GM21576 (cell line): ENCODE measurements at regions not wholly inside any gene's neighbourhood (a gene's known extent, or its start where the extent isn't known, plus 50 kb on each side); places are given as distances from the start of the nearest gene placed in this dataset.

Experiments used
- ATAC-seq: cut with Tn5 transposase; IDR thresholded peaks from one replicate; pipeline ENCODE4 v1.9.1; 2021; ENCODE audit warnings: mild to moderate bottlenecking, moderate library complexity; ENCODE audit not compliant: unreplicated experiment

DNA sequence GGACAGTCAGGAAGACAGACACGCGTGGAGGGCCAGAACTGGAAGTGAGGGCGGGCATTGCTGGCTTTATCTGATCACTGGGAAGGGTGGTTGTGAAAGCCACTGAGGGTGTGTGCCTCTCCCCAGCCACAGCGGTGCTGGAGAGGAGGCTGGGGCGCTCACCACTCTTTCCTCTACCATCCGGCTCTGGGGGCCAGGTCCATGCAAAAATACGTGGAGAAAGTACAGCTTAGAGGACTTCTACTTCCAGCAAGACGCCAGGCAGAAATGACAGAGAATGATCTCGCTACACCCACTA is 148.8 kb upstream of the RPS6KA2 start:
- no peak for ATAC-seq

DNA sequence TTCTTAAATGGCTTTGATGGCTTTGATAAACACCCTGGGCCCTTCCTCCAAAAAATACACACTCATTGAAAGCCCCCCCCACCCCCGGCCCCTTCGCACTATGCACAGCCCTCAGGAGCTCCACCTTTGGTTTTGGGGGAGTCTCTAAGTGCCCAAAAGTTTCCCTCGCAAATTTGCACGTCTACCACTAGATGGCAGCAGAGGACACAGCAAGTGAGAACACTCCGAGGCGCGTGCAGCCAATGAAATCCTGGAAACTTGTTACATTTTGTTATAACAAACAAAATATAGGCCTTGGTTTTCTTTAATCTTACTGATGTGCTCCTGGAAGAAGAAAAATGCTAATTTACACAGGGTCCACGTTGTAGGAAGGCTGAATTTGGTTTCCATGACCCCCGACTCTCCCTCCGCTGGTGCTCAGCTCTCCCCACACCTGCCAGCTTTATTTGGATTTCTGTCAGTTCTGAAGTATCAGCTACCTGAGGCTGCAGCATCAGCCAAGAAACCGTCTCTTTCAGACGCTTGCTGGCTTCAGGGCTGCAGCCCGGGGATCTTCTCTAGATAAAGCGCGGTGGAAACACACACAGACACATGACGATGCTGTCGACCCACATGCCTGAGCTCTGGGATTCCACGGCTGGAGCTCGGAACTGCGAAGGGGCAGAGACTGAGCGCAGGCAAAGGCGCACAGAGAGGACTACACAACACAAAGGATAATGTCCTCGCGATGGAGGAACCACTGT is 148.3 kb upstream of the RPS6KA2 start:
- ATAC-seq: peak; percentile 46

DNA sequence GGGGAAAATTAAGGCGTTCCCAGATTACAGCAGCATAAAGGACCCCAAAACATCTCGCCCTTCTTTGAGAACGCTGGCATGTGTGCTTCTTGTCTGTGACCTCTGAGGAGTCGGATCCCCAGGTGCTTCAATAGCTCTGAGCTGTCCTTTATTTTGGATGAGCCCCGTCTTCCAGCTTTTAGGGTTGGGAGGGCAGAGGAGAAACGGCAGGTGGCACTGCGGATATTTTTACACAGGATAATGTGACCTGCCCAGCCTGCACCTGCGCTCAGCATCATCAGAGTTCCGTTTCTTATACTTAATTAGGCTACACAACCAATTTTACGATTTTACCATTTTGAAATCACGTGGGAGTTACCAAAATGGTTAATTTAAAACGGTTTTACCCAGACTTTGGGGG is 147.7 kb upstream of the RPS6KA2 start:
- ATAC-seq: no peak

DNA sequence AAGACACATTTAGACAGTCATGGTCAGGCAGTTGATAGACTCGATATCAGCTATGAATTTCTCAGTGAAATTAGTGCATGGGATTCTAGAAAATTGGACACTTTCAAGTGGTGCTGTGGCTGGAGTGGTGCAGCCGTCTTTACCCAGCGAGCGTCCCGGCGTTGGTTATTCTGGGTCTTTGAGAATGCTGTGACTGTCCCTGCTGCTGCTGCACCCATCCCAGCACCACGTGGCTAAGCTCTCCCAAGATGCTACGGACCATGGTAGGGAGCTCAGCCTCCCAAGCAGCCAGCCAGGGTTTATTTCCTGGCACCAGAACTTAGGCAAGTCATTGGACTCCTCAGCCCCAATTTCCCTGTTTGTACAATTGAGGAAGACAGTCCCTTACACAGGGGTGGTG is 147.2 kb upstream of the RPS6KA2 start:
- ATAC-seq: no peak

DNA sequence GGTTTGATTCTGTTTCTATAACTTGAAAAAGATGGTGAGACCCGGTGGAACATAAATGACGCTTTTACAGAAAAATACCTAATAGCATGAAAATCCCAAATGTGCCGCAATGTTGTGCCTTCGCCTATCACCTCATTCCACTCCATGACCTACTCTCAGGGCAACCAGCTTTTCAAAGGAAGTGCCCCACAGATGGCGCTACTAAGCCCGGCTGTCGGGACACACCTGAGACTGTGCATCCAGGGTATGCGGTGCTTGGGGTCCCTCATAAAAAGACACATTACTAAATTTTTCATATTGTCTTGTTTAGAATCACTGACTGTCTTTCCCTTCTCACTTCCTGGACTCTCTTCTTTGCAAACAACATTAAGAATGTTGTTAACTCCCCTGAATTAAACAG is 145.5 kb upstream of the RPS6KA2 start:
- ATAC-seq: no peak

DNA sequence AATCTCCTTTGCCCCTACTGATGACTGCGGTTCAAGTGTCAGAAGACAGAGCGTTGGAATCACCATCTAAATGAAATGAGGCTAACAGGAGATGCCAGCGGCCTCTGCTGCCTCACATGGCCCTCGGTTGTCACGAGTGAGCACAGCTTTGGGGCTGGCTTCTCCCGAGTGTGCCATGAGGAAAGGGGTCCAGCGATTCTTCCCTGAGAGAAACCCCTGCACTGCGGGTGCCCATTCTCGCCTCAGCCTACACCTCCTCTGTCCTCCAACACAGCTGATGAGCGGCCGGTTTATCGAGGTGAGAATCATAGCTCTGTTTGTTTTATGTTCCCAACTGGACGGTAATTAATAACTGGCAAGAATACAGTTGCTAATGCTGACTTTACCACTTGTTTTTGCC is 144.7 kb upstream of the RPS6KA2 start:
- no peak for ATAC-seq

DNA sequence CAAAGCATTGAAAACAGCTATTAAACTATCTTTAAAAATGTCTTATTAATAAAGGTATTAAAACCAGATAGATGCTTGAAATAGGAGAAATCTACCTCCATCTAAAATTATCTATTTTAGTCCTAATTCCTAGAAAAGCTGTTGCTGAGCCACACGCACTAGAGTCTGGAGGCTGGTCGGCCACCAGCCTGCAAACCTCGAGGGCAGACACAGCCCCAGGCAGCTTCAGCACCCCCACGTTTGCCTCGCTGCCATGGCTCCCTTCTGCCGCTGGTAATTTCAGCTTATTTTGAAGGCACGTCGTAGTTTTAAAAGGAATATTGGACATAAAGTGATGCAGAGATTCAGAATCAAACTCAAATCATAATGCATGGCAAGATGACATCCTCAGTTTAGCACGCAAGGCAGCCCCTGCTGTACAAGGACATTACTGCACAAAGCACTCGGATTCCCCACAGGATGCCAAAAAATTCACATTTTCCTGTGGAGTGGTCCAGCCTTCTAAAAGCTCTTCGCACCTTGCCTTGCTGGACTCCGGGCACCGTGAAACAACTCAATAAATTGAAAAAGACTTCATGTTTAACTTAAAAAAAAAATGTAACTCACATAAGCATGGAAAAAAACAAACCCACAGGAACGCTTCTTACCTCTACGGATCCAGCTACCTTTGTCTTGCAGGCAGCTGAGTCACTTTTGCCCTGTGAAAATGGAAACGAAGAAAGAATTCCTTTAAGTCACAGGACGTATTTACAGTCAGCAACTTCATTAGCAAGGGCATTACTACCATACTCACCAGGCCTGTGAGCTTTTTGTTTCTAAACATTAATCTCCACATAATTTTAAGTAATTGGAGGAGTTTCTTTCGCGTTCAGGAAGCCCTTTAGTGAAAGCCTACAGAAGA is 143.4 kb upstream of the RPS6KA2 start:
- ATAC-seq: no peak

DNA sequence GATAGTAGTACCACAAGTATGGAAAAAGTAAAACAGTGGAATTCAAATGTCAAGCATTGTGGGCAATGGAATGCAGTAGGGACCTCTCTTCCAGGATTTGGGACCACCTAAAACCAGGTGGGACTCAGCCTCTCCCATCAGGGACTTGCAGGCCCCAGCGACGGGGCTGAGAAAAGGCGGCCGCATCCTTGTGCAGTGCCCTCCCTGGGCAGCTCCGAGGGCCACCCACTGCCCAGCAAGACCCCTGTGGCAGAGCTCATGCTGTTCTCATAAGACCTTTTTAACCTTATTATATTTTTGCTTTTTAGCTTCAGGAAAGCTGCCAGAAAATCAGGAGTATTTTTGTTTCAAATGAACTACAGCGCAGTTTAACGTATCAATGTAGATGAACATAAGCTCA is 142.6 kb upstream of the RPS6KA2 start:
- ATAC-seq: no peak

DNA sequence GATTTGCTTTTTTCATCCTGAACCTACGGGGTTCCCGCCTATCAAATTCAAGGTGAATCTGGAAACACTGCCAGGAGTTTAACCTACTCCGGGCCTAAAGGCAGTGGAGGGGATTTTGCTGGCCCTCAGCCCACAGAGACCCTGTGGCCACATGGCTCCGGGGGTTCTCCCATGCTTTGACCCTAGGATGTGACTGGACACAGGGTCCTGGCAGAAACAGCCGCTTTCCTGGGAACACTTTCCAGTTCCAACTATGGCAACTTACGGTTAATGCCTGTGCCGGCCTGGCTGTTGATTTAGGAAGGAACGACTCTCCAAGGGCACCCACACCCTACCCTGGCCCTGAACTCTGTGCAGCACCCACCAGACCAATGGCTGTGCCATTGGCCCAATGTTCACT is 141.7 kb upstream of the RPS6KA2 start:
- no peak for ATAC-seq

DNA sequence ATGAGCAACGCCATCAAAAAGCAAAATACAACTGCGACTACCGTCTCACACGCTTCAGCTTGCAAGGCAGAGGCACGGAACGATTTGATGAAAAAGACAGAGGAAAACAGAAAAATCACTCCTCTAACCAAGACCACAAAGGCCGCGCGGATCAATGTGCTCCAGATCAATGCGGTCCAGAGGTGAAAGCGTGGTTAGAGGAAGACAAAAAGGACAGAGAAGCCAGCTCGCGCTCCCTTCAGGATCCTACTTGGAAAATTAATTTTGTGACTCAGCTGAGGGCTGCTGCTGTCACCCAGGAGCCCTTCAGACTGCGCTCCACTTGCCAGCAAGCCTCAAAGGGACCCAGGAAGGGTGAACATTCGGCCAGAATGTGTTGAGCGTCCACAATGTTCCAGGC is 140.2 kb upstream of the RPS6KA2 start:
- ATAC-seq: no peak

DNA sequence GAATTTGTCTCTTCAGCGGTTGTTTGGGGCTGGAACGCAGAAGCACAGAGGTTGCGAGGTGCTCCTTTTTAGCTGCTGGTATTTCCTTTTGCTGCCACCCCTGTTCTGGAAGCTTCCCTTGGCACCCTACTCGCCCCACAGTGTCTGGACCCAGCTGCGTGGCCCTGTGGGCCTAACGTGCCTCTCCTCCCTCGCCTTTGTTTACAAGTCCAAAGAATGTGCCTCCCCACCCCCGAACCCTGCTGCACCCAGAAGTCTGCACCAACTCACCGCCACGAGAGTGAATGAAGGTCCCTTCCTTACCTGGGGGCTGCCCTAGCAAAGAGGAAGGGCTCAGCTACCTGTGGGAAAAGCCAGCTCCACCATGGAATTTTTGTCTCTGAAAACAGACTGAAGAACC is 139.7 kb upstream of the RPS6KA2 start:
- no peak for ATAC-seq

DNA sequence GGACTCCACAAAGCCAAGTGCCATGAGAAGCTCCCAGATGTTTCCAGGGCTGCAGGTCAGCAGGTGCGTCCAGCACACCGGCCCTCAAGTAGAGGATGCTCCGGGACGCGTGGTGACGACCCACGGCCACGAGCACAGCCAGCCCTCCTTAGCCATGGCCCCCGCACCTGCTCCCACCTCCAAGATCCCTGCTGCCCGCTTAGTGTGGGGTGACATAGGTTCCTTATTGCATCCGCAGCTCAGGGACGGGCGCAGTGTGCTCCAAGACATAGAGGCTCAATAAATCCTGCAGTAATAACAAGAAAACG is 138.1 kb upstream of the RPS6KA2 start:
- ATAC-seq: no peak

DNA sequence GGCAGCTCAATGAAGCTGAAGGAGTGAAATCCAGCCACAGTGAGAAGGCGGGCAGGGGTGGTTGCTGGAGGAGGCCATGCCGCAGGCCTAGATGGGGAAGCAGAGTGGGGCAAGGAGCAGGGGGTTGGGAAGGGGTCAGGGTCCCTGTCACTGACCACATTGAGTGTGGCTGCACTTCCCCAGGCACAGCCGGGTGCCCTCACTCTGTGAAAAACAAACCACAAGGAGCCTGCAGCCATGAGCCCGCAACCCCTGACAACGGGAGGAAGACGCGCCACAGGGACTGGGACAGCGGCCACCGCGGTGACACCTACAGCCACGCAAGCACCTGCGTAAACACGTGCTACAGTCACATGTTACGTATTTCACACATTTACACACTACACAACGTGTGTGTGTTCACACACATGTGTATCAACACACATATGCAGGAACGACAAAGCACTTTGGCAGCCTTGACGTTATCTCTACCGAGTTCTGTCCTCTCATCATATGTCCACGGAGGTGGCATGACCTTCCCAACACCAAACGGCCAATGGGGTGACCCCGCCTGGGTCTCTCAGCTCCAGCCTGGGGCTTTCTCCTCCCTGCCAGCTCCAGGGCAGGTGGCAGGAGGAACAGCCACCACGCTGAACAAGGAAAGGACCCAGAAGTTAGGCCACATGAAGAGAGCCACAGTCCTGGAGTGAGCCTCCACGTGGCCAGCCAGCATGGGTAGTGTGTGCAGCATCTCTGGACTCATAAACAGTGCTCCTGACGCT is 137.6 kb upstream of the RPS6KA2 start:
- no peak for ATAC-seq

DNA sequence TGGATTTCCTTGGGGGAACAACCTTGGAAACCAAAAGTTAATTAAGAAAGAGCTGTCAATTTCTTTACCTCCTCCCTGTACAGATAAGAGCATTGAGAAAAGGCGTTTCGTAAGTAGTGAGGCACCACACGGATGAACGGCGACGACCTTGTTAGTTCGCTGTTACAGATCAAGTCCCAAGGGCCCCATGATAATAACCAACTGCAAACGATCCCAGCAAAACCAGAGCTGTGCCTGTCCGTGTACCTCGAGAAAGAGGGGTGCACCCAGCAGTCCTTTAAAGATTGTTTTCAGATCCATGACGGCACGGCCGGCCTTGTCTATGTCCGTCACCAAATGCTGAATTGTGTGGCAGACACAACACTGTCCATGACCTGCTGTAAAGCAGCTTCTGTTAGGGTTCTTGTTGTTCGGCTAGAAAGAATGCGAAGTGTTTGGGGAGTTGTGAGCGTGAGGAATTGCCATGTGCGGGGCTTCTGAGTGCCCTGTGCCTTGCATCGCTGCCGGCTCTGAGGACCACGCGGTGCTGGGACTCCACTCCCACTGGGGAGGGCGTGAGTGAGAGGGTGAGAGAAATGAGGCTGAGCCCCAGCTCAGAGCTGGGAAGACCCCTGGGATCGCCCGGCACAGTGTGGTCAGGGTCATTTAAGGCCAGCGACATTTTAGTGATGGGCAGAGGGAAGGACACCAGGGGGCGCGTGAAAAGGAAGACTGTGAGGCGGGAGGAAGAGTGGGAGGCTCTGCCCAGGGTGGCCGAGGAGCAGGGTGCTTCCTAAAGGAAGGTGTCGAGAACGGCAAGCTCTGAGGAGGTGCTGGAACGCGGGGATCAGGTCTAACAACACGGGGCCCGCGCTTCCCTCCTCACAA is 136.8 kb upstream of the RPS6KA2 start:
- no peak for ATAC-seq

DNA sequence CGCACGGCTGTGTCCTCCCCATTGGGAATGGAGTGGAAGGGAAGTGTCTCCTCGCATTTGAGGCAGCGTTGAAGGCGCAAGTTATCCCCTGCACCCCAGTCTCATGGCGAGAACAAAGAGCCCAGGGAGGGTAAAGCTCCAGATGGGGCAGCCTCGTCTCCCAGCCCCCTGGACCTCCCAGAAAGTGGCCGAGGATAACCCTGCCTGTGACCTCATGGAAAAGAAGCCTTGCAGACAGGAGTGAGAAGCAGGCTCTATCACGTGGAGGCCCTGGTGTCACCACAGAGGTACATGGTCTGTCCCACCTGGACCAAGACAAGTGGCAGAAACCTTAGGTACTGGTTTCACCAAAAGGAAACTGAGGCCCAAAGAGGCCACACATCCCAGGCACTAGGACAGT is 134.8 kb upstream of the RPS6KA2 start:
- no peak for ATAC-seq

DNA sequence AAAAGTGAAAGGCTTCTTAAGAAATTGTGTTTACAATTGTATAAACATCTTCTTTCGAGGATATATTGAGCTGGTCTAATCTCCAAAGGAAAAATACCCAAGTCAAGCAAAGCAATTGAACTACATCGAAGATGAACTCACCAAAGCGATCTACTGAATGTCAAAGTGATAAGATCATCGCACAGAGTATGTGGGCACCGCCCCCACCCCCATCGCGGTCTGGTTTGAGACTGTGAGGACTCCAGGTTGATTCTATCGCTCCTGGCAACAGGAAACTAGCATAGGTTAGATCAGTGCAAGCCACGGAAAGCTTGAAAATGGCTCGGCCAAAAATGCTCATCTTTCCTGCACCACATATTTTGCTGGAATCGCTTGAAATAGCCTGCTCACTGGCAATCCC is 133.2 kb upstream of the RPS6KA2 start:
- ATAC-seq: no peak

DNA sequence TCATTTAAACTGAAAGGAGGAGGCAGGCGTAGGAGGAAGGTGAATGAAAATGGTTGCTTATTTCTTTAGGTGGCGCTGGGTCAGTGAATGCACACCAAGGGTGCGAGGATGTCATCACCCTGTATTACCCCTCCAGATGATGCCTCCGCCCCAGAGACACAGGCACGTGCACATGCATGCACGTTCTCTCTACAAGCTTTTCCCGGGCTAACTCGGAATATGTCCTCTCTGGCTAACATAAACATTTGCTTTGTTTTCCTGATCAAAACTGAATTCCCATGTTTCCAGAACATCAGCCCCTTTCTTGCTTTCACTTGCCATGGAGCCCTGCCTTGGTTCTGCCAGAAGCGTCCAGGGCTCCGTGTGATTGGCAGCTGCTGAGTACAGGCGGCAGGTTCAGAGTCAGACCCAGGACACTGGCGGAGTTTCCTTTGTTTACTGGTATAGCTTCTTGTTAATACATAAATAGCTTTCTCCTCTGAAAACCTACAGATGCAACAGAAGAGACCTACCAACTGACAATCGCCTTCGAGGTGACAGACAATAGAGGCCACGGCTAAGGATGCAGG is 131.2 kb upstream of the RPS6KA2 start:
- ATAC-seq: no peak

DNA sequence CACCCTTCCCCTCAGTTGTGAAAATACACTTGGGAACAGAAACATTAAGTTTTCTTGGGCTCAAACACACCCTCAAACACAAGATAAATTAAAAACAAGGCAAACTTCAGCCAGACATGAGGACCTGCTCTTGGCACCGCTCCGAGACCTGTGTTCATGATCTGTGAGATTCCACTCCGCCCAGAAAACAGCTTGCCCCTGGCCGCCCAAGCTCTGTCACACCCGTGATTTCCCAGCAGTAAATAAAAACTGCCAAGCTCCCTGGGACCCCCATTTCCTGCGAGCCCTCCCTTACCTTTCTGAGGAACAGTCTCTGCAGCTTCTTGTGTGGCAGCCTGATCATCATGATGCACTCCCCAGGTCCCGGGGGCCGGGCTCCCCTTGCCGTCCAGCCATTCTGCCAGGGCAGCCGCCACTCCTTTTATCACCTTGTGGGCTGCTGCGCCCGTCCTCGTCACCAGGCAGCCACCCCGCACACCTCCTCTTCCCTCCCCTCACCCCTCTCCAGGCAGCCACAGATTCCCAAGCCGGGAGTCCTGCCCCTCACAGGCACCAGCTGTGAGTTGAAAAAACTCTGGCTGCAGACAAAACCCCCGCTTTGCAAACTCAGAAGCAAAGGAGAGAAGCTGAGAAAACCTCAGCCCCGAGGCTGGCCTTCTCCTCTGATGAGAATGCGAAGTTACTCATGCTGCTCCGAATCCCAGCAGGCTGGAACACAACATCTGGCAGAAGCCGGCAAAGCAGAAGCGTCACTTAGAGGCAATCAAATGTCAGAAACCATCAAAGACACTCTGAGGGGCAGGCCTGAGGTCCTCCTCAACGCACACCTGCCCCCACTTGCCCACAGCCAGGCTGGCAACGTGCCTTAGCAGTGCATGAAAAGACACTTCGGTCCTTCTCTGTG is 130.4 kb upstream of the RPS6KA2 start:
- no peak for ATAC-seq

DNA sequence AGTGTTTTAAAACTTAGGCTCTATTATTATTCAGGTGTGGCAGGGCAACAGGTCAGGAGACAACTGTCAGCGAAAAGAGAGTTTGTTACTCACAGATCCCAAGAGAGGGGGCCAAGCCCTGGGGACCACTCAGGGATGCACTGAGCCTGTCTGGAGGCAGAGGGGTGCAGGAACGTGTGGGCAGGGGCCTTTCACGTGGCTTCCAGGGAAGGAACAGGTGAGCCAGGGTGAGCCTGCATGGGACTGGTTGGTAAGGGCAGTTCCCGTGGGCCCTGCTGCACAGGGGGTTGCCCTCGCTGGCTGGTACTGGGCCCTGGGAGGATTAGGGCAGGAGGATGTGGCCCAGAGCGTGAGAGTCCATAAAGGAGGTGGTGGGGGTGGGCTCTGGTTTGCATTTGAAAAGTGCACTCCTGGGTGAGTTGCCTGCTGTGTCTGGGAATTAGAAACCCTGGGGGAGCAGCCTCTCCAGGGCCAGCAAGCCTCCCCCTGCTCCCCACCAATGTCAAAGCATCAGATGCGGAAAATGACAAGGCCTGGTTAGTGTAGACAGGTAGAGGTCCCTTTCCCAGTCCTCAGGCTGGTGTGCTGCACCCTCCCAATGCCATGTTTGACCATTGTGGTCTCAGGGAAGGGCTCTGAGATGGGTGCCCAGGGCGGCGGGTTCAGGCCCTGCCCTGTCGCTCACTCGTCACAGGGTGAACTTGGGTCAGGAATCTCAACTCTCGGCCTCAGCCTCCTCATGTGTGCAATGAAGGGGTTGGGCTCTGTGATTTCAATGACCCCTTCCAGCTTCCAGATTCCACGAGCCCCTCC is 127.4 kb upstream of the RPS6KA2 start:
- ATAC-seq: no peak
